T follicular helper cell (primary cell): ENCODE measurements at regions not wholly inside any gene's neighbourhood (a gene's known extent, or its start where the extent isn't known, plus 50 kb on each side); places are given as distances from the start of the nearest gene placed in this dataset.
"Not testable (repeated sequence)": the region's sequence is repeated elsewhere in the genome, so short reads cannot be mapped to it uniquely, and the experiment has no call there.

Source experiments
- DNase-seq: peaks from one replicate; pipeline ENCODE4 v3.0.0-alpha.2; 2020; ENCODE audit warnings: low read depth

- DNase-seq: no peak
These were observed 208.7 kb downstream of the SOX2 start for GRCh38 chr3:181920409-181920808.

DNA sequence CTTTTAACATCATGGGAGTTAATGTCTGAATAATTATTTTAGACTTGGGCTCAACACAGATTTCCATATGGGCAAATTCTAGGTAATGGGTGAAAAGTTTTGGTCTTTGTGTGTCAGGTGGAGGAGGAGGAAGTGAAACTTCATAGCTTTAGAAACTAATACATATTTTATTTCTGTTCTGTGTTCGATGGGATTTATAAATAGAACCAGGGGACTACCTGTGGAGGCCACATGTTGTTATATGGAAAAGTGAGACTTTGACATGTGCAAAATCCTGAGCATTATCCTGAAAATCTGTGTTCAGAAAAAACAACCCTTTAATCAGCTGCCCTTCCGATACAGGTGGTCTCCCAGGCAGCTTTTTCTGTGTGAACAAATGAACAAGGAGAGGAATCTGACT lies 209.5 kb downstream of the SOX2 start:
- no peak for DNase-seq

DNA sequence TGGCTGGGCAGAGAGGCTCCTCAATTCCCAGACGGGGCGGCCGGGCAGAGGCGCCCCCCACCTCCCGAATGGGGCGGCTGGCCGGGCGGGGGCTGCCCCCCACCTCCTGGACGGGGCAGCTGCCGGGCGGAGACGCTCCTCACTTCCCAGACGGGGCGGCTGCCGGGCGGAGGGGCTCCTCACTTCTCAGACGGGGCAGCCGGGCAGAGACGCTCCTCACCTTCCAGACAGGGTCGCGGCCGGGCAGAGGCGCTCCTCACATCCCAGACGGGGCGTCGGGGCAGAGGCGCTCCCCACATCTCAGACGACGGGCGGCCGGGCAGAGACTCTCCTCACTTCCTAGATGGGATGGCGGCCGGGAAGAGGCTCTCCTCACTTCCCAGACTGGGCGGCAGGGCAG lies 214.1 kb downstream of the SOX2 start:
- not testable (repeated sequence) for DNase-seq

- DNase-seq: no peak
These were observed 217.8 kb downstream of the SOX2 start for GRCh38 chr3:181929501-181929900.

- DNase-seq: no peak
These were observed 218.4 kb downstream of the SOX2 start for GRCh38 chr3:181930105-181930504.

DNA sequence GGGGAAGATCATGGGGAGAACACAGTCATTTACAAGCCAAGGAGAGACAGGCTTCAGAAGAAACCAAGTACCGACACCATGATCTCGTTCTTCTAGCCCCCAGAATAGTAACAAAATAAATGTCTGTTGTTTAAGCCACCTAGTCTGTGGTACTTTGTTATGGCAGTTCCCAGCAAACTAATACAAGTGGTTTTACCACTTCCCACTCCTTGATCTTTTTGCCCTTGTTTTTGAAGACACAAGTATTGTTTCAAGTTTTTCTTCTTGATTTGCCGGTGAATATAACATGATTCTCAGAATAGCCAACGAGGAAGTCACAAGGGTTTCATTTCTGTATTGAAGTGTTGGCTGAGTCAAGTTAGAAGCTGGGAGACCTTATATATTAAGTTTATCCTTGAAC lies 220.3 kb downstream of the SOX2 start:
- DNase-seq: no peak

DNA sequence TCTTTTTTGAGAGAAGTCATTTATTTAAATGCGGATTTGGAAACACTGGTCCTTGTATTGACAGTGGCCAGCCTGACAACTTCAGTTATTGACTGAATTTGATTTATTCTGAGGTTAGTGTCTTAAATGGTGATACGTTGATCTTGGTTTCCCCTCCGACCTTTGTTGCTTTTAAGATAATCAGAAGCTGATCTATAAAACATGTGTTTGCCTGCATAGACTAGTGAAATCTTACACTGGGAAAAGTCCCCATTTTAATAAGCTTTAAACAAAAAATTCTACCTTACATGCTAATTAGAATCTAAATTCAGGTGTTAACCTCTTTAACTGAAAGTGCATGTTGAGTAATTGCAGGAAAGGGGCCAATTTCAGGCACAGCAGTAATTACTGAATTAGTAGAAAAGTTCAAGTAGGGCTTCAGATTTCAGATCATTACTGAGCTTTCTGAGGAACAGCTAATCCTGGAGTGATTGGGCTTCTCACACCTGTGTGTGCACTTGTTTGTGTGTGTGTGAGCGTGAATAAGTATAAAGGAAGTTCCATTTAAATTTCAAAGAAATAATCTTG lies 221.4 kb downstream of the SOX2 start:
- DNase-seq: no peak

DNA sequence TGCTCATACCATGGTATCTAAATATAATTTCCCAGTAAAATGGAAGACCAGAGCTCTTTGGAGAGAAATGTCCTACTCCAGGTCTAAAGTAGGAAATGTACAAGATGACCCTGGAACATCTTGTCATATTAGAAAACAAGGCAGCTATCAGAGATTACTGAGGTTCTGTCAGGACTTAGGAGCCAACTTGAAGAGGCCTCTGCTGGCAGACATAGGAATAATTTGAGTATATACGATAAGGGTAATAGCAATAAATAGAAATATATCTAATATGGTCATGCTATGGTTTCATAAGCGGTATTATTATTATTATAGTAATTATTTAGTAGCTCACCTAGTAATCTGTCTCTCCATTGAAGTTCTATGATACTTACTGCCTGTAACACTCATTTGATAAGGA lies 224.2 kb downstream of the SOX2 start:
- DNase-seq: no peak

DNA sequence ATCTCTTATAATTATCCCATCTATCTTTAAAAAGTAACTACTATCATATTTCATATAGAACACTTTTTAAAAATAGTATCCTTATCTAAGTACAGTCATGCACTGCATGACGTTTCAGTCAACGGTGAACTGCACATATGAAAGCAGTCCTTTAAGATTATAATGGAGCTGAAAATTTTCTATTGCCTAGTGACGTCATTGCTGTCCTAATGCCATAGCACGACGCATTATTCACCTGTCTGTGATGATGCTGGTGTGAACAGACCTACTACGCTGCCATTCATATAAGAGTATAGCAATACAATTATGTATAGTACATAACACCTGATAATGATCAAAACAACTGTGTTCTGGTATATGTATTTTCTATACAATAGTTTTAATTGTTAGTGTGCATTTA lies 225.0 kb downstream of the SOX2 start:
- DNase-seq: no peak

- DNase-seq: not testable (repeated sequence)
These were observed 226.9 kb downstream of the SOX2 start for GRCh38 chr3:181938580-181938979.

GRCh38 chr3:181940703-181941102 lies 229.0 kb downstream of the SOX2 start:
- no peak for DNase-seq

DNA sequence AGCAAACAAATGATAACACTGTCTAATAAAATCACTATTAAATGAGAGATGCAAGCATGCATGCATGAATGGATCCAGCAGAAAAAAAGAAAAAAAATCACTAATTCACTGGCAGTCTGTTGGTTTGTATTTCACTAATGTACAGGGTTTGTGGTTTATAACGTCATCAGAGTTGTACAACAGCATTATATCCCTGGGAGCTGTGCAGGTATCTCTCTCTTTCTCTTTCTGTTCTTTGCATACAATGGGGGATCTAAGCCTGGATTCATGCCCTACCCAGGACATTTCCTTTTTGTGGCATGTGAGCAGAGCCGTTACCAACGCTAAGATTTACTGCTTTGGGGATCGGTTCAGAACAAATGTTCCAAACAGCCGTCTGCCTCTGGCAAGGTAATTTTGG lies 229.5 kb downstream of the SOX2 start:
- DNase-seq: no peak

DNA sequence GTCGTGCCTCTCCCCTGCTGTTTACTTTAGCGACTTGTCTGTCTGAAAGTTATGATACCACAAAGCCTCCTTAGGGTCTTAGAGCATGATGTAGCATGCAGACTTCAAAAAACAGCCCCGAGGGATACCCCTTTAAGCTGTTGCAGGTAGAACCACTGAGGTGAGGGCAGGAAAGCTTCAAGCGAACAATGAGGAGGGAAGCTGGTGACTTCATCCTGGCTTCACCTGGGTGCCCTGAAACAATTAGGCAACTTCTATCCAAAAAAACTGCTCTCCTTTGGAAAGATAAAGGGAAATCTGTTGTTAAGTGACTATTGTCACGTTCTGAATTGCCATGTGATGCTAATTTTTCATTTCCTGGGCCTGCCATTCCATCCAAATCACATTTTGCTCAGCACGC lies 231.6 kb downstream of the SOX2 start:
- DNase-seq: no peak

GRCh38 chr3:181947606-181948005 lies 235.9 kb downstream of the SOX2 start:
- DNase-seq: no peak

DNA sequence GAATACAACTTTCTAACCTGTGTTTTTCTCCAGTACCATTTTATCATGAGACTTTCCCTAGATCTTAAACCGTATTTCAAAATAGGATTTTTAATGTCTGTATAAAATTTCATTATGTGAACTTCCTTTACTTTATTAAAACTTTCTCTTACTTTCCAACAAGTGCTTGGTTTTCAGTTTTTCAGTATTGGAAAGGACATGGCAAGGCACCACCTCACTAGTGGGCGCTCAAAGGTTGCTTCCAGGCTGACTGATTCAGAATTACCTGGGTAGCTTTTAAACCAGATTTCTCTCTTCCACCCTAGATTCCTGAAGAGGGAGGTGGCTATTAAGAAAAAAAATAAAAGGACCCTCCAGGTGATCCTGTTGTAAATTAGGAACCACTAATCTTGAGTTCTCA lies 236.6 kb downstream of the SOX2 start:
- DNase-seq: no peak

DNA sequence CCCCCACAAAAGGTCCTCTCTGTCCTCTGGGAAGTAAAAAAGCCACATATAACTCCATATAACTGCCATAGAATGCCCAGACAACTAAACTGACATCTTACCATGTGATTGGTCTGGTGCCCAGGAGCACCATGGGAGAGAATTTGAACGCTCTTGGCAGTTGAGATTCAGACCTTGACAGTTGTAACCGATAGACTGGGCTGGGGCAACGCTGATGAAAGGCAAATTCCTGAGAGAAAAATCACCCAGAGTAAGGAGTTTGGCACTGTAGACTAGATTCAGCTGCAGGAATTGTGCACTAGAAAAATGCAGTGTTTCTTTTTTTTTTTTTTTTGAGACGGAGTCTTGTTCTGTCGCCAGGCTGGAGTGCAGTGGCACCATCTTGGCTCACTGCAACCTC lies 240.5 kb downstream of the SOX2 start:
- DNase-seq: no peak

DNA sequence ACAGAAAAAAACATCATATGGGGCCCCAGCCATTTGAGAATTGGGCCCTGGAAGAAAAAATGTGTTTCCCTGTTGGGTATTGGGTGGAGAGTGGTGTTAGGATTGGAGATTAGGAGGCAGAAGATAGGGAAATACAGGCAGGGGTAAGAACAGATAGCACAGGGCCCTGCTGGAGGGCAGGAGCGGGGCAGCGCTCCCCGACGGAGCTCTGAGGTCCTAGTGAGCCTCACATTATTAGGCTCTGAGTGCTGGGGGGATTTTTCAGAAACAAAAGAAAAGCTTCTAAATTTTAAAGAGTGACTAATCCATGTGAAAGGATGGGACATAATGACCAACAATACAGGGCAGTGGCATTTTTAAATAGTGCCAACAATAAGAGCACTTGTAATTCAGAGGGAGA lies 241.2 kb downstream of the SOX2 start:
- no peak for DNase-seq

- DNase-seq: no peak
These were observed 243.8 kb downstream of the SOX2 start for GRCh38 chr3:181955566-181955965.

- DNase-seq: no peak
These were observed 244.4 kb downstream of the SOX2 start for GRCh38 chr3:181956122-181956521.

- no peak for DNase-seq
These were observed 254.7 kb downstream of the SOX2 start for GRCh38 chr3:181966393-181966792.

DNA sequence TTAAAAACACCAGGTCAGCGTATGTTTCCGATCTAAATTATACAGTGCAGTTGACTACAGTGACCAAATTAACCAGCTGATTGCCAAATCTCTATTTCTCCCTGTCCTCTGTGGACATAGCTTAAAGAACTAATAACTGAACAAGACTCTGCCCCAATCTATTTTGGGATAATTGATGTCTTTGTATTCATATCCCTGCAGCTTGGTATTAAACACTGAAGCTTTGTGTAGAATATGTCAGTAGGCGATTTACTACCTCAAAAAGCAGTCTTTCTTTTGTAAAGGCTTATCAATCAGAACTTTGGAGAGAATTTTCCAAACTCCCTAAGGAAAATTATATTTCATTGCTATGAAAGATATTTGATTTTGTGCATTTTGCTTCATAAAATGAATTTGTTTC lies 258.2 kb downstream of the SOX2 start:
- DNase-seq: no peak

- DNase-seq: no peak
These were observed 259.7 kb downstream of the SOX2 start for GRCh38 chr3:181971424-181971823.

DNA sequence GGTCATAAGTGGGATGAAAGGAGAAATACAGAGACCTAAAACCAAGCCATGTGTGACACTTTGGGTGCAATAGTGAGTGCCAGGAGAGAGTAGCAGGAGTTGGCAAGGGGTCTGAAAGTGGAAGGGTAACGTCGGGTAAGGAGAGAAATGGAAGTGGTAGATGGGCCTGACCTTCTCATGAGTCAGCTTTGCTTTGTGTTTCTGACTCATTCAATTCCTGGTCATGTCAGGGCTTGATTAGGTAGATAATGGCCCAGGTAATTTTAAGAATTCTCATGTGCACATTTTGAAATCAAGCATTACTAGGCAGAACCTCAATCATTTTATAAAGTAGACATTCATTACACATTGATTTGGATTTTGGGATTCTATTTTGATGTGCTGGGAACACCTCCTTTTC lies 262.5 kb downstream of the SOX2 start:
- DNase-seq: no peak

DNA sequence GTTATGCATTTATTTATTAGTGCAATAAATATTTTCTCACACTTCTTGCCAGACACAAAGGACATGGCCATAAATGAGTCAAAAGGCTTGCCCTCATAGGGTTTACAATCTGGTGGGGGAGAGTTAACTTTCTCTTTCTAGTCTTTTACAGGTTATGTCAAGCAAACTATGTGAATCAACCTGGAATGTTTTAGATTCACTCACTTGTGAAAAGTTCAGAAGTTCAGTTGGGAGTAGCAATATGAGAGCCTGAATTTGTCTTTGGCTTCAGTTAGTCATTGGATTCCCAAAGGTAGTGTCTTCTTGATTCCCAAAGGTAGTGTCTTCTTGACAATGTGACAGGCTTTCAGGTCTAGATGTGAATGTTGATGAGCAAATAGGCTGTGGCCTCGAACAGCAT lies 264.8 kb downstream of the SOX2 start:
- no peak for DNase-seq

- no peak for DNase-seq
These were observed 273.7 kb downstream of the SOX2 start for GRCh38 chr3:181985386-181985785.
